ENCODE measurements at regions not wholly inside any gene's neighbourhood (a gene's known extent, or its start where the extent isn't known, plus 50 kb on each side); places are given as distances from the start of the nearest gene placed in this dataset.

DNA sequence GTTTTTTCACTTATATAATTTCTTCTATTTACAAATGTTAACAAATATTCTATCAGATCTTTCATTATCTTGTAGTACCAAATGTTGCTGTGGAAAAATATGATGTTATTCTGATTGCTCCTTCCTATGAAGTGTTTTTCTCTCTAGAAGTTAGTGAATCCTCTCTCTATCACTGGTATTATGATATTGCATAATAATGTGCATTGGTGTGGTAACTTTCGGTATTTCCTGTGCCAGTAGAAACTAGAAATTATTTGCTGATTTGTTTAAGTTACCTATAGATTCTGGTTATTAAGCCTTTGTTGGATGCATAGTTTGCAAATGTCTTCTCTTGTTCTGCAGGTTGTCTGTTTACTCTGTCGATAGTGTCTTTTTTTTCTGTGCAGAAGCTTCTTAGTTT is 342.5 kb downstream of the CENPW start:
- TF ChIP-seq, protein P1, sequence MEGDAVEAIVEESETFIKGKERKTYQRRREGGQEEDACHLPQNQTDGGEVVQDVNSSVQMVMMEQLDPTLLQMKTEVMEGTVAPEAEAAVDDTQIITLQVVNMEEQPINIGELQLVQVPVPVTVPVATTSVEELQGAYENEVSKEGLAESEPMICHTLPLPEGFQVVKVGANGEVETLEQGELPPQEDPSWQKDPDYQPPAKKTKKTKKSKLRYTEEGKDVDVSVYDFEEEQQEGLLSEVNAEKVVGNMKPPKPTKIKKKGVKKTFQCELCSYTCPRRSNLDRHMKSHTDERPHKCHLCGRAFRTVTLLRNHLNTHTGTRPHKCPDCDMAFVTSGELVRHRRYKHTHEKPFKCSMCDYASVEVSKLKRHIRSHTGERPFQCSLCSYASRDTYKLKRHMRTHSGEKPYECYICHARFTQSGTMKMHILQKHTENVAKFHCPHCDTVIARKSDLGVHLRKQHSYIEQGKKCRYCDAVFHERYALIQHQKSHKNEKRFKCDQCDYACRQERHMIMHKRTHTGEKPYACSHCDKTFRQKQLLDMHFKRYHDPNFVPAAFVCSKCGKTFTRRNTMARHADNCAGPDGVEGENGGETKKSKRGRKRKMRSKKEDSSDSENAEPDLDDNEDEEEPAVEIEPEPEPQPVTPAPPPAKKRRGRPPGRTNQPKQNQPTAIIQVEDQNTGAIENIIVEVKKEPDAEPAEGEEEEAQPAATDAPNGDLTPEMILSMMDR (IDR thresholded peaks at IDR 0.05; ENCODE audit: low read length) = no peak
- no peak for TF ChIP-seq EZH2 (optimal IDR thresholded peaks at IDR 0.05; ENCODE audit: low read depth, low read length)
